ENCODE measurements at regions not wholly inside any gene's neighbourhood (a gene's known extent, or its start where the extent isn't known, plus 50 kb on each side); places are given as distances from the start of the nearest gene placed in this dataset.

- no peak for DNase-seq
Measured at GRCh38 chr7:18370633-18371032, 124.9 kb upstream of the HDAC9 start.

- no peak for DNase-seq
Measured at GRCh38 chr7:18378989-18379605, 116.5 kb upstream of the HDAC9 start.

DNA sequence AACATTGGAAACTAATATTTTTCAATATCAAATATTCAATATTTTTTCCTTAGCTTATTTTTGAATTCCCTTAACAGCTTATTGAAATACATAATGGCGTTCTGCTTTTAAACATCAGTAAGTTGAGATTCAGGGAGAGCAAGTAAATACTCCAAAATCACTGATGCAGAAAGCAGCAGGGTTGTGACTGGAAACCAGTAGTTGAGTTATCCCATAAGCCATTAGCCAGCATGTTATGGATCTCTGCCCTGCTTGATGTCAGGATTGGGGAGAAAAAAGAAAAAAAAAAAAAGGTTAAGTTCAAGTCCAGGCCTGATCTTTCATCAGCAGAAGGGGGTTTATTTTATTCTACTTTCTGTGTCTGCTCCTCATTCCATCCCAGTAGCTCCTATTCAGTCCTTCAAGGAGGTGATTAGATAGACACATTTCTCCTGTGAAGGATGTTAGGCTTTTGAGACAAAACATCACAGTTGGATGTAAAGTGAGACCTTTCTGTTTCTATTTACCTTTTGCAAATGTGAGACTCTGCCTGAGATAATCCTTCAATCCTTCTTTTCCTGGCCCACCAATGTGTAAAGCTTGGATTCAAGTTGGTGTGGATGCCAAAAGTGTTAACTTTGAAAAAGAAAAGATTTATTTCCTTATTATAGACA, 110.9 kb upstream of the HDAC9 start:
- peak in 1 of 2 experiments; percentile 11 for DNase-seq

DNA sequence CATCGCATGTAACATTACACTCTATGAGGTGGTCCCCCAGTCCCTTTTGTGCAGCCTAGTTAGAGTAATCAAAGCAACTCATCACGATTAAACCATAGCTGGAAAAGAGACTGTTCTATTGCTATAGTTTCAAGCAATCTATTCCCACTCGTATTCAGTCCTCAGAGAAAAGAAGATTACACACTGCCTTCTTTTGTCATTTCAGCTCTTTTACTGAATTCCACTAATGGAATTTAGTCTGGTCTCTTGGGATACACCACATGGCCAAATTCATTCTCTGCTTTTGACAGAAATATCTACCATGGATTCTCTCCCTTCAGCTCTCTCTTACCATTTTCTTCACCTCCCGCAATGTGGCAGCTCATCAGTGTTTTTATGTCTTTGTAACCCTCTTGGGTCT, 108.9 kb upstream of the HDAC9 start:
- no peak for DNase-seq

DNA sequence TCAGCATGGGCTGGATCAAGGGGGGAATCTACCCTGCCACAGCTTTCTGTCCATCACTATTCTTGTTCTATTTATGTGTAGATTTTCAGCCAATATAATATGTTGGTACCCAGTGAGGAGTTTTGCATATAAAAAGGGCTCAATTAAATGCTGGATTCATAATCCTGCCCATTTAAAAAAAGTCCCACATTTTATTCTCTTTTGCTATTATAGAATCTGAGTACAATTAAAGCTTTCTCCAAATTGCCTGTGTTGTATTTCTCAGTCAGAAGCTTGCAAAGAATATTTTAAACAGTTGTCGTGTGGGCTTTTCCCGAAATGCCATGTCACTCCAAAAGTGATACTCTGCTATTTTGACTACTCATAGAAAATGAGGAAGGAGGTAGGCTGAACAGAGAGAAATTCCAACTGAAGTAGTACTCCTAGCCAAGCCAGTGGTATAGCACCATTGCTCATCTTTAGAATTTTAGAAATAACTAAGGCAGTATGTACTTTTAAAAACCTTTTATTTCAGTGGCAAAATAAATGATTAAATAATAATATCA, 108.3 kb upstream of the HDAC9 start:
- DNase-seq, result no peak

DNA sequence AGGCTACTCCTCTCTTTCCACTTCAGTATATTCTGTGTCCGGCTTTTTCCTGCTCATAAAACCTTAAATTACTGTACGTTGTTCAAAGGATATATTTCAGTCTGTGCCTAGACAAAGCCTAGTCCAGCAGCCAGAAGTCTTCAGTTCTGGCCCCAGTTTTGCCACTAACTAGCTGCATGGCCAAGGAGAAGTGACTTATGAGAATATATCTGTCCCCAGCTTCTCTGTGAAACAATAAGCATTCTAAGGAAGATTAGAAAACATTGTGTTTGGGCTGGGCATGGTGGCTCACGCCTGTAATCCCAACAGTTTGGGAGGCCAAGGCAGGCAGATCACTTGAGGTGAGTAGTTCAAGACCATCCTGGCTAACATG, 105.0 kb upstream of the HDAC9 start:
- no peak for DNase-seq

DNA sequence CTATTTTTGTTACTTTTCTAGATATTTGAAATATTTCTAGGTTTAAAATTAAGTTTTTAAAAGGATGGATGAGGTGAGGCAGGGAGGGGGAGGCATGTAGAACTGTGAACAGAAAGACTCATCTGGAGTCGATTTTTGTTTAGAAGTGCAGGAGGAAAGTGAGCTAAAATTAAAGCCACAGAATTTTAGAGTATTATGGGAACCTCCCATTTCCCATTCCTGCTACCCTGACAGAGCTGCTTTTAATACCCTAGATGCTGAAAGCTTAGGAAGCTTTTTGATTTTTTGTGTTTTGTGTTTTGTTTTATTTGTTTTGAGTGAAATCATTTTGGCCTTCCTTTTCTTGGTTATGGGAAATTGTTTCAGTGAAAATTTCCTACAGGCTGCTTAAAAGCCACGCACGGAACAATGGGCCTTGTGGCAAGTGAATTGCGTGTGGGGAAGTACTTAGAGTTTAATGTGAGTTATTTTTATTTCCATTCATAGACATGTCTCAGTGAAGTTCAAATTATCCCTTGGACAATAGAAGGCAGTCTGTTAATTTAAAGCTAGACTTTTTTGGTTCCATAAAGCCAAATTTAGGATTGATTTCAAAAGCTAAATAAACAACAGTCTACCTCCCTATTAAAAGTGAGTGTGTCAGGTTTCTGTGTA, 102.0 kb upstream of the HDAC9 start:
- no peak for DNase-seq

DNA sequence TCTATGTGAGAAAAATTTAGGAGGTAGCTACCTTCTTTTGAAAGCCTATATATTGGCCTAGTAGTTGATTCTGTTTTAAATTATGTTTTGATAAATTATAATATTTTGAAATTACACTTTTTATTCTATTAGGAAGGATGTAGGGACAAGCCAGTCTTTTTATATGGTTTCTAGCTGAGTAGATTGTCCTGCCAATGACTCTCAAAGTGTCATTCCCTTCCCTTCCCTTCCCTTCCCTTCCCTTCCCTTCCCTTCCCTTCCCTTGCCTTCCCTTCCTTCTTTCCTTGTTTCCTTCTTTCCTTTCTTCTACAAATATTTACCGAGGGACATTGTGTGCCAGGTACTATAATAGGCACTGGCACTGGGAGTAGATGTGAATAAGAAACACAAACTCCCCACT, 99.7 kb upstream of the HDAC9 start:
- no peak for DNase-seq

DNA sequence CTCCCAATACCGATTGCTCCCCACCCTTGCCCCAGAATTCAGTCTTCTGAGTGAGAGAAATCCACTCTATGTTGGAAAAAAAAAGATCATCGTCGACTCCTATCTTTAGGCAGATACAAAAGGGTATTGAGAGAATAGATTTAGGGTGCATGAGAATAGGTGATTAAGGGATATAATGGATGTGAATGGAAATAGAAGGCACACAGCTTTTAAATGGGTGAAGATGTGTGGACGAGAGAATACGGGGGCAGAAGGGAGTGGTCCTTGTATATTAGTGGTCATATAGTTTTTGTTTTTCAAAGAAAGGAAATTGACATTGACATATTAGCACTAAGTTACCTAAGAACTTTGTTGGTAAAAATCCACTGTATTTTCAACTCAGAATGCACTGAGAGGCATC, 98.6 kb upstream of the HDAC9 start:
- DNase-seq, result no peak

GRCh38 chr7:18399436-18400235, 95.9 kb upstream of the HDAC9 start:
- no peak for DNase-seq

DNA sequence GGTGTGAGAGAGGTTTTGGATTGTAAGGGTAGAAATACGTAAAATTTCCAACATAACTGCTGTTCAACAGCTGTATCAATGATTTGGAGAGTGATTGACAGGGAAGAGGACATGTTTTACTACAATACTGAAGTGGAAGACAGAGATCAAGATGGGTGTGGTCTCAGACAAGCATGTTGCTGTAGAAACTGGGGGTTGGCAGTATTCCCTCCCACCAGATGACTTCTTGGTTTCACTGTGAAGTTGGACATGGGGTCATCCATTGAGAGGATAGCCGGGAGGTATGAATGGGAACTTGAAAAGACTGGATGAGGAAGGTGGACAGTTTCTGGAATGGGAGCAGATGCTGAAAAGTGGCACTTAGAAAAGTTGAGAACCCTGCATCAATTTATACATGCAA, 95.3 kb upstream of the HDAC9 start:
- no peak for DNase-seq

- DNase-seq, result no peak
Measured at GRCh38 chr7:18400726-18401125, 94.8 kb upstream of the HDAC9 start.

GRCh38 chr7:18401757-18402156, 93.8 kb upstream of the HDAC9 start:
- DNase-seq, result no peak

- DNase-seq, result no peak
Measured at GRCh38 chr7:18402488-18403183, 92.9 kb upstream of the HDAC9 start.

DNA sequence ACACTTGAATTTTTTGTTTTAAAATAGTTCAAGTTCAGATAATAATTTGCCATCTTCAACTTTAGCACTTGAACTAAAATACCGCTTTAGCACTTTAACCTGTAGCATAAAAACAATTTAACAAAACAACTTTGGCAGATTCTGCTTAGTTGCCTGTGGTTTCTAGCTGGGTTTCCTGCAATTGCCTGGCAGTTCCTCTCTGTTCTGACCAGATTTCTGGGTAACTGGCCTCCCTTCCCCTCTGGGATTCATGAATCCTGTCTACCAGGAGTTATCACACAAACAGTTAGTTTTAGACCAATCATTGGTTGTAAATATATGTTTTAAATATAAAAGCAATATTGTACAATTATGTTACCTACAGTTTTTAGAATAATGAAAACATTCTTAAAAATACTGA, 89.8 kb upstream of the HDAC9 start:
- no peak for DNase-seq

GRCh38 chr7:18407385-18407784, 88.2 kb upstream of the HDAC9 start:
- no peak for DNase-seq

DNA sequence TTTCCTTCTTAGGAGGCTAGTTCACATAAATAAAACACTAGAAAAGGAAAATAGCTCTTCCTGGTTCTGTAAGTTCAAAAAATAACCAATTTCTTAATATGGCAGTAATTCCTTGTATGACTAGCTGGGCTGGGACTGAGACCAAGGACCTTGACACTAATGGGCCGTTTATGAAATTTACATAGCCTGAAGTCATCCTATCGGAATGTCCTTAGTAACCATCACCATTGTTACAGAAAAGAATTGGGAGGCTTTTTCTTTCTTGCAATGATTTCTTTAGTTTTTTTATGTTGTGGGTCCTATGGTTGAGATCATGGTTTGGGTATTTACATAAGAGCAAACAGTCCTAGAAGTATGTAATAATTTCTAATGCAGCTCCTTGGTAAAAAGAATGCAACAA, 87.1 kb upstream of the HDAC9 start:
- no peak for DNase-seq

GRCh38 chr7:18408868-18409267, 86.7 kb upstream of the HDAC9 start:
- no peak for DNase-seq

DNA sequence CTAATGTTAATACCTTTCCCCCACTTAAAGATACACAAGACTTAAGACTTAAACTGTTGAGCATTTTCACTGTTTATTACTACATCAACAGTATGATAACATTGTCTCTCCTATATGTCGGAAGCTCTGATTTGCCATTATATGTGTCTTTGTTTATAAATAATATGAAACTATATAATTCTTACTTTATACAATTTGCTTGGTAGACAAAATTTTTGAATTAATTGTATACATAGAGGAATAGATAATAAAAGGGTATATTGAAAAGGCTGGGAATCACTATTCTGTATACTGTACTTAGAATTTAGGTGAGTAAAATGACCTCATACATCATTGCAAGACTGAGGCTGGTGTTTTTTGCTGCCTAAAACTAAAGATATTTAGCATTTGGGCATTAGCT, 82.1 kb upstream of the HDAC9 start:
- DNase-seq, result no peak

DNA sequence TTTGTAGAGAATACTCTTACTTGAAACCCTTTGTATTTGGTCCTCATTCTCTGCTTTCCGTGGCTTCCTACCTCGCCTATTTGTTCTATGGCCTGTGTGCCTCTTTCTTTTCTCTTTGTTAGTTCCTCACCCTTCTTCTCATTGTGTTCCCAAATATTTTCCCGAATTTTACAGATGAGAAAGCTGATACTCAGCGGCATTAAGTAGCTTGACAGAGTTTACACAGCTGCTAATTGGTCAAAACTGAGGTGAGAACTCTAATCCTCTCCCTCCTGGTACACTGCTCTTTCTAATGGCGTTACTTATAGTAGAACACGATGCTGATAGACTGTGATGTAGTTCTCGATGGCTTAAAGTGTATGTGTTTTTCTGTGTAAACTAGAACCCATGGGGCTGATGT, 80.7 kb upstream of the HDAC9 start:
- DNase-seq, result peak; percentile 10 to 52

GRCh38 chr7:18416988-18417387, 78.6 kb upstream of the HDAC9 start:
- DNase-seq, result no peak

DNA sequence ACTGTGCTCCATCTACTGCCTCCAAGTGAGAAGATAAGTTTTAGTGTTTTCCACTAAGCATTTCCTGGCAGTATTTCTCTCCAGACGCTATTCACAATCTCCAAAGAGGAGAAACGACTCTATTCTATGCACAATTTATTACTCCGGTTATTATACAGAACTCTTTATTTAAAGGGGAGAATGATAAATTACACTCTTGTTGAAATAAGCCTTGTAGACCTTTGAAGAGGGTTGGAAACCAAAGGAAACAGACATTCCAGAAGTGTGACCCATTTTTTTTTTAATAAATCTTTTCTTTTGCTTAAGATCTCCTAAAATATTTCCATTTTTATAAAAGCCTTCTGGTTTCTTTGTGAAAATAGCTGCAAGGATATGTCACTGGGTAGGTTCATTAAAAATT, 76.1 kb upstream of the HDAC9 start:
- no peak for DNase-seq

GRCh38 chr7:18420108-18420507, 75.4 kb upstream of the HDAC9 start:
- DNase-seq, result no peak

Measured in NCI-H524 (cell line).